HG03108 (cell line): ENCODE measurements at regions not wholly inside any gene's neighbourhood (a gene's known extent, or its start where the extent isn't known, plus 50 kb on each side); places are given as distances from the start of the nearest gene placed in this dataset.

Experiments
- ATAC-seq: cut with Tn5 transposase; IDR thresholded peaks from one replicate; pipeline ENCODE4 v1.9.1; 2021; ENCODE audit warnings: moderate library complexity; ENCODE audit not compliant: unreplicated experiment

GRCh38 chr15:62785881-62786828 is 256.4 kb upstream of the TPM1 start:
- ATAC-seq = no peak

GRCh38 chr15:62787401-62787800 is 255.1 kb upstream of the TPM1 start:
- no peak for ATAC-seq

GRCh38 chr15:62788224-62788623 is 254.3 kb upstream of the TPM1 start:
- no peak for ATAC-seq

- ATAC-seq = no peak
Measured at GRCh38 chr15:62790546-62790945, 252.0 kb upstream of the TPM1 start.

GRCh38 chr15:62791694-62792093 is 250.9 kb upstream of the TPM1 start:
- no peak for ATAC-seq

GRCh38 chr15:62792986-62793751 is 249.4 kb upstream of the TPM1 start:
- no peak for ATAC-seq

GRCh38 chr15:62793752-62794144 is 248.8 kb upstream of the TPM1 start:
- no peak for ATAC-seq

- no peak for ATAC-seq
Measured at GRCh38 chr15:62795171-62795570, 247.4 kb upstream of the TPM1 start.

- no peak for ATAC-seq
Measured at GRCh38 chr15:62795700-62796695, 246.5 kb upstream of the TPM1 start.

GRCh38 chr15:62797171-62797570 is 245.4 kb upstream of the TPM1 start:
- no peak for ATAC-seq

- ATAC-seq = no peak
Measured at GRCh38 chr15:62798536-62798935, 244.0 kb upstream of the TPM1 start.

- no peak for ATAC-seq
Measured at GRCh38 chr15:62799037-62799436, 243.5 kb upstream of the TPM1 start.

GRCh38 chr15:62799919-62800318 is 242.6 kb upstream of the TPM1 start:
- ATAC-seq = no peak

- ATAC-seq = no peak
Measured at GRCh38 chr15:62802612-62803011, 239.9 kb upstream of the TPM1 start.

GRCh38 chr15:62803856-62804400 is 238.6 kb upstream of the TPM1 start:
- ATAC-seq = no peak

- ATAC-seq = no peak
Measured at GRCh38 chr15:62805502-62805901, 237.0 kb upstream of the TPM1 start.

GRCh38 chr15:62807539-62808130 is 234.9 kb upstream of the TPM1 start:
- ATAC-seq = no peak

GRCh38 chr15:62809115-62809967 is 233.2 kb upstream of the TPM1 start:
- ATAC-seq = no peak

GRCh38 chr15:62809968-62810260 is 232.6 kb upstream of the TPM1 start:
- no peak for ATAC-seq

- ATAC-seq = no peak
Measured at GRCh38 chr15:62812515-62812835, 230.1 kb upstream of the TPM1 start.
